Mesothelial cell of epicardium (in vitro differentiated cells): ENCODE measurements at regions not wholly inside any gene's neighbourhood (a gene's known extent, or its start where the extent isn't known, plus 50 kb on each side); places are given as distances from the start of the nearest gene placed in this dataset.

Experiments
- DNase-seq, 2 experiments: peaks; one replicate each; pipeline ENCODE4 v3.0.0; 2021; ENCODE audit warnings: low spot score in 2 of 2; ENCODE audit not compliant: unreplicated experiment in 2 of 2
- H3K27ac Mint-ChIP-seq: 2 replicates; pipeline ENCODE4 v1.8.0; 2021; ENCODE audit warnings: mixed read lengths
- H3K27me3 Mint-ChIP-seq: 2 replicates; pipeline ENCODE4 v1.8.0; 2021; ENCODE audit warnings: low read depth, mixed read lengths
- H3K36me3 Mint-ChIP-seq: 2 replicates; pipeline ENCODE4 v1.8.0; 2021; ENCODE audit warnings: mixed read lengths
- H3K4me1 Mint-ChIP-seq: 2 replicates; pipeline ENCODE4 v1.8.0; 2021; ENCODE audit warnings: mixed read lengths
- H3K4me3 Mint-ChIP-seq: 2 replicates; pipeline ENCODE4 v1.8.0; 2021; ENCODE audit warnings: mild to moderate bottlenecking, moderate library complexity, mixed read lengths
- H3K9me3 Mint-ChIP-seq: 2 replicates; pipeline ENCODE4 v1.8.0; 2021; ENCODE audit warnings: mixed read lengths
- TF ChIP-seq, protein P1 (sequence below): fragments of 200-600 bp; sonication (generic); IDR thresholded peaks from one replicate; pipeline ENCODE4 v1.5.0; 2021; ENCODE audit warnings: antibody characterized with exemption; ENCODE audit not compliant: unreplicated experiment

- H3K4me3 Mint-ChIP-seq = no peak overlapping the region
- H3K36me3 Mint-ChIP-seq = peaks cover 6% of the 10 kb centered on the region
- no peak overlapping the region for H3K27ac Mint-ChIP-seq
- H3K9me3 Mint-ChIP-seq = peaks cover 55% of the 10 kb centered on the region
- TF ChIP-seq, protein P1, sequence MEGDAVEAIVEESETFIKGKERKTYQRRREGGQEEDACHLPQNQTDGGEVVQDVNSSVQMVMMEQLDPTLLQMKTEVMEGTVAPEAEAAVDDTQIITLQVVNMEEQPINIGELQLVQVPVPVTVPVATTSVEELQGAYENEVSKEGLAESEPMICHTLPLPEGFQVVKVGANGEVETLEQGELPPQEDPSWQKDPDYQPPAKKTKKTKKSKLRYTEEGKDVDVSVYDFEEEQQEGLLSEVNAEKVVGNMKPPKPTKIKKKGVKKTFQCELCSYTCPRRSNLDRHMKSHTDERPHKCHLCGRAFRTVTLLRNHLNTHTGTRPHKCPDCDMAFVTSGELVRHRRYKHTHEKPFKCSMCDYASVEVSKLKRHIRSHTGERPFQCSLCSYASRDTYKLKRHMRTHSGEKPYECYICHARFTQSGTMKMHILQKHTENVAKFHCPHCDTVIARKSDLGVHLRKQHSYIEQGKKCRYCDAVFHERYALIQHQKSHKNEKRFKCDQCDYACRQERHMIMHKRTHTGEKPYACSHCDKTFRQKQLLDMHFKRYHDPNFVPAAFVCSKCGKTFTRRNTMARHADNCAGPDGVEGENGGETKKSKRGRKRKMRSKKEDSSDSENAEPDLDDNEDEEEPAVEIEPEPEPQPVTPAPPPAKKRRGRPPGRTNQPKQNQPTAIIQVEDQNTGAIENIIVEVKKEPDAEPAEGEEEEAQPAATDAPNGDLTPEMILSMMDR = no peak
- H3K27me3 Mint-ChIP-seq = no peaks in the 10 kb centered on the region
- no peaks in the 10 kb centered on the region for H3K4me1 Mint-ChIP-seq
- DNase-seq = no peak
These were observed 109.4 kb upstream of the SSTR1 start for GRCh38 chr14:38098074-38098836.

DNA sequence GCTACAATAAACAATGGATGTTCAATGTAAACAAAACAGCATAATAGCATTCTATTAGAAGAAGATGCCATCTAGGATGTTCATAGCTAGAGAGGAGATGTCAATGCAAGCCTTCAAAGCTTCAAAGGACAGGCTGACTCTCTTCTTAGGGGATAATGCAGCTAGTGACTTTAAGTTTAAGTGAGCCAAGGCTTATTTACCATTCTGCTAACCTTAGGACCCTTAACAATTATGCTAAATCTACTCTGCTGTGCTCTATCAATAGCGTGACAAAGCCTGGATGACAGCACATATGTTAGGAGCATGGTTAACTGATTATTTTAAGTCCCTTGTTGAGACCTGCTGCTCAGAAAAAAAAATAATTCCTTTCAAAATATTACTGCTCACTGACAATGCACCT is 106.0 kb upstream of the SSTR1 start:
- no peaks in the 10 kb centered on the region for H3K27me3 Mint-ChIP-seq
- TF ChIP-seq, protein P1 = no peak
- H3K4me3 Mint-ChIP-seq = no peak overlapping the region
- peaks cover 3% of the 10 kb centered on the region for H3K36me3 Mint-ChIP-seq
- DNase-seq = no peak
- peaks cover 49% of the 10 kb centered on the region for H3K9me3 Mint-ChIP-seq
- H3K4me1 Mint-ChIP-seq = no peaks in the 10 kb centered on the region
- no peak overlapping the region for H3K27ac Mint-ChIP-seq

- DNase-seq = no peak
- Mint-ChIP-seq H3K36me3 (peaks cover 3% of the 10 kb centered on the region), H3K4me3 (no peak overlapping the region), H3K27me3 (no peaks in the 10 kb centered on the region), H3K4me1 (no peaks in the 10 kb centered on the region), H3K9me3 (peaks cover 43% of the 10 kb centered on the region), H3K27ac (no peak overlapping the region)
- TF ChIP-seq, protein P1 = no peak
These were observed 104.0 kb upstream of the SSTR1 start for GRCh38 chr14:38103542-38104225.

GRCh38 chr14:38105106-38105702 is 102.5 kb upstream of the SSTR1 start:
- TF ChIP-seq, protein P1 = no peak
- peaks cover 40% of the 10 kb centered on the region for H3K9me3 Mint-ChIP-seq
- no peak for DNase-seq
- no peaks in the 10 kb centered on the region for H3K27me3 Mint-ChIP-seq
- no peak overlapping the region for H3K27ac Mint-ChIP-seq
- no peak overlapping the region for H3K4me3 Mint-ChIP-seq
- H3K36me3 Mint-ChIP-seq = no peaks in the 10 kb centered on the region
- H3K4me1 Mint-ChIP-seq = no peaks in the 10 kb centered on the region

- Mint-ChIP-seq H3K4me3 (no peak overlapping the region), H3K9me3 (peaks cover 32% of the 10 kb centered on the region), H3K36me3 (no peaks in the 10 kb centered on the region), H3K27me3 (no peaks in the 10 kb centered on the region), H3K4me1 (no peaks in the 10 kb centered on the region), H3K27ac (no peak overlapping the region)
- no peak for DNase-seq
- TF ChIP-seq, protein P1 = no peak
These were observed 100.5 kb upstream of the SSTR1 start for GRCh38 chr14:38107216-38107631.
